Astrocyte (in vitro differentiated cells and primary cell): ENCODE measurements at regions not wholly inside any gene's neighbourhood (a gene's known extent, or its start where the extent isn't known, plus 50 kb on each side); places are given as distances from the start of the nearest gene placed in this dataset.

Experiments
- EZH2 ChIP-seq: IDR thresholded peaks from 2 replicates; pipeline ENCODE4 v1.6.1; 2012; ENCODE audit warnings: mild to moderate bottlenecking, low read length, inconsistent platforms; ENCODE audit not compliant: insufficient read depth
- TF ChIP-seq, protein P1 (sequence below): IDR thresholded peaks from 2 replicates; pipeline ENCODE4 v1.5.1; 2011; ENCODE audit warnings: low read depth, mild to moderate bottlenecking, inconsistent platforms, low read length, moderate library complexity; ENCODE audit not compliant: insufficient read depth

- TF ChIP-seq, protein P1, sequence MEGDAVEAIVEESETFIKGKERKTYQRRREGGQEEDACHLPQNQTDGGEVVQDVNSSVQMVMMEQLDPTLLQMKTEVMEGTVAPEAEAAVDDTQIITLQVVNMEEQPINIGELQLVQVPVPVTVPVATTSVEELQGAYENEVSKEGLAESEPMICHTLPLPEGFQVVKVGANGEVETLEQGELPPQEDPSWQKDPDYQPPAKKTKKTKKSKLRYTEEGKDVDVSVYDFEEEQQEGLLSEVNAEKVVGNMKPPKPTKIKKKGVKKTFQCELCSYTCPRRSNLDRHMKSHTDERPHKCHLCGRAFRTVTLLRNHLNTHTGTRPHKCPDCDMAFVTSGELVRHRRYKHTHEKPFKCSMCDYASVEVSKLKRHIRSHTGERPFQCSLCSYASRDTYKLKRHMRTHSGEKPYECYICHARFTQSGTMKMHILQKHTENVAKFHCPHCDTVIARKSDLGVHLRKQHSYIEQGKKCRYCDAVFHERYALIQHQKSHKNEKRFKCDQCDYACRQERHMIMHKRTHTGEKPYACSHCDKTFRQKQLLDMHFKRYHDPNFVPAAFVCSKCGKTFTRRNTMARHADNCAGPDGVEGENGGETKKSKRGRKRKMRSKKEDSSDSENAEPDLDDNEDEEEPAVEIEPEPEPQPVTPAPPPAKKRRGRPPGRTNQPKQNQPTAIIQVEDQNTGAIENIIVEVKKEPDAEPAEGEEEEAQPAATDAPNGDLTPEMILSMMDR, result no peak
- TF ChIP-seq EZH2, result no peak
Observed at GRCh38 chr1:20413776-20414140, 72.3 kb downstream of the CAMK2N1 start.
